Spleen (tissue), 11 donors: ENCODE measurements at regions not wholly inside any gene's neighbourhood (a gene's known extent, or its start where the extent isn't known, plus 50 kb on each side); places are given as distances from the start of the nearest gene placed in this dataset.

Experiments used
- DNase-seq: peaks from one replicate; pipeline ENCODE4 v3.0.0-alpha.2; 2020
- H3K27ac ChIP-seq, 8 donors: fragments of 200-600 bp; sonication (generic) in 7 of 8; 1 replicate in 4 of 8; 2 replicates in 4 of 8; pipeline versions ENCODE4 v1.5.0 to v1.8.0; 2016 to 2021; ENCODE audit warnings: inconsistent platforms in 4 of 8, mild to moderate bottlenecking in 4 of 8, moderate library complexity in 1 of 8
- H3K27me3 ChIP-seq, 7 donors: fragments of 200-600 bp; sonication (generic) in 6 of 7; replicated peaks in 1 of 7; 1 replicate in 4 of 7; 2 replicates in 3 of 7; pipeline versions ENCODE4 v1.5.0 to v1.8.0; 2016 to 2021; ENCODE audit warnings: inconsistent platforms in 3 of 7, mild to moderate bottlenecking in 1 of 7
- H3K36me3 ChIP-seq, 6 donors: fragments of 200-600 bp; sonication (generic) in 5 of 6; 1 replicate in 4 of 6; 2 replicates in 2 of 6; pipeline versions ENCODE4 v1.5.0 to v1.8.0; 2016 to 2021; ENCODE audit warnings: inconsistent platforms in 2 of 6
- H3K4me1 ChIP-seq, 6 donors: fragments of 200-600 bp; sonication (generic) in 5 of 6; 1 replicate in 3 of 6; 2 replicates in 3 of 6; pipeline versions ENCODE4 v1.5.0 to v1.8.0; 2016 to 2021; ENCODE audit warnings: inconsistent platforms in 3 of 6
- H3K4me3 ChIP-seq, 8 donors: fragments of 200-600 bp; sonication (generic) in 7 of 8; 1 replicate in 4 of 8; 2 replicates in 4 of 8; pipeline versions ENCODE4 v1.5.0 to v1.8.0; 2016 to 2021; ENCODE audit warnings: inconsistent platforms in 4 of 8, mild to moderate bottlenecking in 4 of 8, moderate library complexity in 2 of 8
- H3K9me3 ChIP-seq, 8 donors: fragments of 200-600 bp; sonication (generic) in 7 of 8; 1 replicate in 4 of 8; 2 replicates in 4 of 8; pipeline versions ENCODE4 v1.5.0 to v1.8.0; 2016 to 2021; ENCODE audit warnings: inconsistent platforms in 4 of 8
- POLR2A ChIP-seq, 3 donors: fragments of 450-650 bp; IDR thresholded peaks; one replicate each; pipeline ENCODE4 v1.5.1; 2017; ENCODE audit warnings: antibody characterized with exemption in 3 of 3, mild to moderate bottlenecking in 1 of 3
- POLR2AphosphoS5 ChIP-seq, 3 donors: sonication (generic); formaldehyde crosslinking; IDR thresholded peaks; one replicate each; pipeline ENCODE4 v1.5.1; 2017; ENCODE audit warnings: antibody characterized with exemption in 3 of 3
- WGBS, 5 donors: extraction: QIAGEN DNeasy Blood & Tissue Kit in 3 of 5; methylation state at CpG; one replicate each; pipeline versions ENCODE4 v1.1.5 to v1.1.7; 2013 to 2018; 5-methylcytosine and 5-hydroxymethylcytosine counted together
- intact Hi-C: fragments of 100-400 bp; cut with DNase I; formaldehyde crosslinking; loops from one replicate; pipeline ENCODE4 v1.15.0; 2023; ENCODE audit warnings: low total_unique reads
- TF ChIP-seq, protein P1 (sequence below), 11 experiments: fragments of 200-600 bp in 7 of 11; fragments of 450-650 bp in 4 of 11; sonication (generic) in 4 of 11; IDR thresholded peaks in 8 of 11; conservative IDR thresholded peaks in 3 of 11; 1 replicate in 7 of 11; 2 replicates in 4 of 11; pipeline versions ENCODE4 v1.4.0 to v1.8.0; 2016 to 2021; ENCODE audit warnings: antibody characterized with exemption in 11 of 11, inconsistent platforms in 4 of 11, mild to moderate bottlenecking in 1 of 11
- donor health status: healthy with polysubstance abuse.
- donor health status: DM: no; HTN: no; CAD: no; lungs with moderate emphysema.
- donor health status: DM: no; HTN: no; CAD: no.
- donor health status: Bipolar disorder and iron deficiency.
- donor health status: healthy.
- donor health status: DM: no; HTN: no; CAD: no.
- donor health status: DM: yes; HTN: yes; CAD: no.

GRCh38 chr11:42526426-42526825, 785.4 kb upstream of the API5 start:
- WGBS, 5 donors: 76 to 91% (median 85%) methylated on average over 4 of the region's 4 CpGs
- Histone ChIP-seq H3K9me3 (no peaks in the 10 kb centered on the region), H3K27me3 (no peaks in the 10 kb centered on the region), H3K4me1 (peaks cover 0 to 3% (median 0%) of the 10 kb centered on the region in 6 donors), H3K4me3 (no peak overlapping the region), H3K27ac (no peak overlapping the region), H3K36me3 (no peaks in the 10 kb centered on the region)
- TF ChIP-seq, protein P1, sequence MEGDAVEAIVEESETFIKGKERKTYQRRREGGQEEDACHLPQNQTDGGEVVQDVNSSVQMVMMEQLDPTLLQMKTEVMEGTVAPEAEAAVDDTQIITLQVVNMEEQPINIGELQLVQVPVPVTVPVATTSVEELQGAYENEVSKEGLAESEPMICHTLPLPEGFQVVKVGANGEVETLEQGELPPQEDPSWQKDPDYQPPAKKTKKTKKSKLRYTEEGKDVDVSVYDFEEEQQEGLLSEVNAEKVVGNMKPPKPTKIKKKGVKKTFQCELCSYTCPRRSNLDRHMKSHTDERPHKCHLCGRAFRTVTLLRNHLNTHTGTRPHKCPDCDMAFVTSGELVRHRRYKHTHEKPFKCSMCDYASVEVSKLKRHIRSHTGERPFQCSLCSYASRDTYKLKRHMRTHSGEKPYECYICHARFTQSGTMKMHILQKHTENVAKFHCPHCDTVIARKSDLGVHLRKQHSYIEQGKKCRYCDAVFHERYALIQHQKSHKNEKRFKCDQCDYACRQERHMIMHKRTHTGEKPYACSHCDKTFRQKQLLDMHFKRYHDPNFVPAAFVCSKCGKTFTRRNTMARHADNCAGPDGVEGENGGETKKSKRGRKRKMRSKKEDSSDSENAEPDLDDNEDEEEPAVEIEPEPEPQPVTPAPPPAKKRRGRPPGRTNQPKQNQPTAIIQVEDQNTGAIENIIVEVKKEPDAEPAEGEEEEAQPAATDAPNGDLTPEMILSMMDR (IDR thresholded peaks at IDR 0.05 in 8 of 11, conservative IDR thresholded peaks at IDR 0.05 in 3 of 11): no peak
- TF ChIP-seq POLR2A (IDR thresholded peaks at IDR 0.05): no peak
- no peak for TF ChIP-seq POLR2AphosphoS5 (IDR thresholded peaks at IDR 0.05)
- intact Hi-C loops: loop anchor here (10.0 kb wide), 1 partner anchor 1032 kb away; no protein-coding TSS in a partner anchor
- DNase-seq: no peak

GRCh38 chr11:42528471-42528870, 783.3 kb upstream of the API5 start:
- Histone ChIP-seq H3K36me3 (no peaks in the 10 kb centered on the region), H3K4me1 (peaks cover 0 to 3% (median 0%) of the 10 kb centered on the region in 6 donors), H3K27ac (no peak overlapping the region), H3K9me3 (no peaks in the 10 kb centered on the region), H3K27me3 (no peaks in the 10 kb centered on the region), H3K4me3 (no peak overlapping the region)
- WGBS, 5 donors: 89 to 97% (median 92%) methylated on average over 2 of the region's 2 CpGs
- DNase-seq: no peak
- intact Hi-C loops: loop anchor here (10.0 kb wide), 1 partner anchor 1034 kb away; no protein-coding TSS in a partner anchor
- TF ChIP-seq POLR2AphosphoS5 (IDR thresholded peaks at IDR 0.05) (no peak), POLR2A (IDR thresholded peaks at IDR 0.05) (no peak)
- TF ChIP-seq, protein P1 (IDR thresholded peaks at IDR 0.05 in 8 of 11, conservative IDR thresholded peaks at IDR 0.05 in 3 of 11): no peak

DNA sequence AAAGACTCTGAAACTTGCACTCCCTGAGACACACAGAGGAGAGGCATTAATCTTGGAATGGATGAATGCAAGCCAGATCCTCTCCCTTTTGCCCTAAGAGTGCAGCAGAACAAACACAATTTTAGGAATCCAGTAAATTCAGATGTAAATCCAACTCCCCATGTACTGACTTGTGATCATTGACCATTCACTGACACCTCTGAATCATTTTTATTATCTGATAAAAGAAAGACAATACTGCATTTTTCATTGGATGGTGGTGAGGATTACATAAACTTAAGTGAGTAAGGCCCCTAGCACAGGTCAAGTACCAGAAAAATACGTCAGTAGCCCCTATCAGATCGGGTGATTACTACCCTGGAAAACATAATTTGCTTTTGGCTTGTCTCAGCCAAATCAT, 782.9 kb upstream of the API5 start:
- H3K27ac ChIP-seq: no peak overlapping the region
- H3K36me3 ChIP-seq: no peaks in the 10 kb centered on the region
- 40 to 72% (median 51%) methylated on average over 2 of the region's 2 CpGs for WGBS, 5 donors
- no peaks in the 10 kb centered on the region for H3K27me3 ChIP-seq
- intact Hi-C loops: loop anchor here (10.0 kb wide), 1 partner anchor 1034 kb away; no protein-coding TSS in a partner anchor
- no peak for DNase-seq
- peaks cover 0 to 3% (median 0%) of the 10 kb centered on the region in 6 donors for H3K4me1 ChIP-seq
- no peak overlapping the region for H3K4me3 ChIP-seq
- no peaks in the 10 kb centered on the region for H3K9me3 ChIP-seq
- no peak for TF ChIP-seq POLR2A (IDR thresholded peaks at IDR 0.05)
- TF ChIP-seq, protein P1 (IDR thresholded peaks at IDR 0.05 in 8 of 11, conservative IDR thresholded peaks at IDR 0.05 in 3 of 11): no peak
- no peak for TF ChIP-seq POLR2AphosphoS5 (IDR thresholded peaks at IDR 0.05)

DNA sequence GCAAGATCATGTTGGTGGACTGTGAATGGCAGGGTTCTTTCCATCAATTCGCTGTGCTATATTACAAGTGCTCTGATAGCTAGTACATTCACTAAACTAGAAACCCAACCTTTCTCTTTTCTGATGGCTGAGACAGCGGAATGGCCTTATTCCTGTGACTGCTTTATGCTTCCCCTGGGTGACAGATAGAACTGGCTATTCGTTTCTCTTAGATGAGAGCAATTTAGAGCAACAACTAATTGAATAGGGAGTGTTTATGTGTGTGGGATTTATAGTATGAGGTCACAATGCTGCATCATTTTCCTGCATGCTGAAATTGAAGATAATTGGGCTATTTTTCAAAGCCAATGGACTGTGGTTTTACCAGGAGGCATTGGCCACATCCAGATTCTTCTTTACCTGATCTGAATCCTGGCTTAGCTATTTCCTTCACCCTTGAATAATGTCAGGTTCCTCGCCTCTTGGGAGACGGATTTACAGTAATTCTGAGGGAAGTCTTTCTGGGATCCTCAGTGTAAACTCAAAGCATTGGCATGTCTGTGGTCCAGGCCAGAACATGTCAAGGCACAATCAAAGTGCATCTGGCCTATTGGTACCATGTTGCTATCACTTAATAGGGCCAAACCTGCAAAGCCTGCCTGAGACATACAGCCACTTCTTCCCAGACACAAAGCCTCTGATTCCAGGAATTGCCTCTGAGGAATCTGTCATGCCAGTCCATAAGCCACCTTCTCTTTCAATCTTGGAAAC, 775.0 kb upstream of the API5 start:
- intact Hi-C loops: no loop called here
- no peak overlapping the region for H3K4me3 ChIP-seq
- H3K4me1 ChIP-seq: no peaks in the 10 kb centered on the region
- H3K9me3 ChIP-seq: peaks cover 0 to 7% (median 3%) of the 10 kb centered on the region in 8 donors
- TF ChIP-seq POLR2A (IDR thresholded peaks at IDR 0.05) (no peak), POLR2AphosphoS5 (IDR thresholded peaks at IDR 0.05) (no peak)
- TF ChIP-seq, protein P1 (IDR thresholded peaks at IDR 0.05 in 8 of 11, conservative IDR thresholded peaks at IDR 0.05 in 3 of 11): no peak
- no peak for DNase-seq
- no peaks in the 10 kb centered on the region for H3K36me3 ChIP-seq
- no peak overlapping the region for H3K27ac ChIP-seq
- H3K27me3 ChIP-seq: no peaks in the 10 kb centered on the region
- 75 to 89% (median 79%) methylated on average over 5 of the region's 5 CpGs for WGBS, 5 donors
